PC-3 (cell line): ENCODE measurements at regions not wholly inside any gene's neighbourhood (a gene's known extent, or its start where the extent isn't known, plus 50 kb on each side); places are given as distances from the start of the nearest gene placed in this dataset.

Experiments
- CTCF ChIP-seq: fragments of 300-600 bp; sonication (generic); conservative IDR thresholded peaks from 2 replicates; pipeline ENCODE4 v1.5.1; 2017; ENCODE audit warnings: antibody characterized with exemption, low read depth, mild to moderate bottlenecking, low read length
- EZH2 ChIP-seq: fragments of 300-600 bp; sonication (generic); IDR thresholded peaks from one replicate; pipeline ENCODE4 v1.6.1; 2017; ENCODE audit warnings: antibody characterized with exemption, mild to moderate bottlenecking, low read length; ENCODE audit not compliant: unreplicated experiment
- EZH2phosphoT487 ChIP-seq: fragments of 300-600 bp; sonication (generic); IDR thresholded peaks from 2 replicates; pipeline ENCODE4 v1.6.1; 2018; ENCODE audit warnings: mild to moderate bottlenecking, antibody characterized with exemption, low read length, borderline replicate concordance

GRCh38 chr5:103354446-103354845 lies 95.9 kb downstream of the MACIR start:
- TF ChIP-seq CTCF, result no peak
- no peak for TF ChIP-seq EZH2
- no peak for TF ChIP-seq EZH2phosphoT487
